CD14-positive monocyte (primary cell): ENCODE measurements at regions not wholly inside any gene's neighbourhood (a gene's known extent, or its start where the extent isn't known, plus 50 kb on each side); places are given as distances from the start of the nearest gene placed in this dataset.

Source experiments
- DNase-seq, 3 donors: peaks; one replicate each; pipeline ENCODE4 v3.0.0-alpha.2; 2011 to 2022
- H2AFZ ChIP-seq: 2 replicates; pipeline ENCODE4 v1.6.0; 2012; ENCODE audit warnings: mild to moderate bottlenecking, low read depth, low read length, inconsistent platforms; ENCODE audit not compliant: insufficient read depth, poor library complexity, severe bottlenecking
- H3K27ac ChIP-seq, 2 donors: 1 replicate in 1 of 2; 2 replicates in 1 of 2; pipeline ENCODE4 v1.5.1; 2012 to 2013; ENCODE audit warnings: low read length in 2 of 2, control low read depth in 1 of 2, inconsistent platforms in 1 of 2, low read depth in 1 of 2, mild to moderate bottlenecking in 1 of 2
- H3K27me3 ChIP-seq, 2 donors: one replicate each; pipeline versions ENCODE4 v1.6.0 to v1.6.1; 2011 to 2013; ENCODE audit warnings: low read length in 2 of 2; ENCODE audit not compliant: control insufficient read depth in 2 of 2, insufficient read depth in 2 of 2
- H3K36me3 ChIP-seq, 2 donors: replicated peaks in 1 of 2; 1 replicate in 1 of 2; 2 replicates in 1 of 2; pipeline versions ENCODE4 v1.5.1 to v1.6.1; 2012 to 2013; ENCODE audit warnings: low read length in 2 of 2, control low read depth in 1 of 2, inconsistent platforms in 1 of 2, mild to moderate bottlenecking in 1 of 2; ENCODE audit not compliant: insufficient read depth in 2 of 2, control insufficient read depth in 1 of 2
- H3K4me1 ChIP-seq, 2 donors: 1 replicate in 1 of 2; 2 replicates in 1 of 2; pipeline versions ENCODE4 v1.5.1 to v1.6.1; 2012 to 2013; ENCODE audit warnings: low read length in 2 of 2, control low read depth in 1 of 2, inconsistent platforms in 1 of 2, mild to moderate bottlenecking in 1 of 2, moderate library complexity in 1 of 2; ENCODE audit not compliant: insufficient read depth in 2 of 2, control insufficient read depth in 1 of 2
- H3K4me2 ChIP-seq: replicated peaks from 2 replicates; pipeline ENCODE3; 2012; ENCODE audit warnings: low read length, moderate library complexity, mild to moderate bottlenecking; ENCODE audit not compliant: poor library complexity, severe bottlenecking; ENCODE audit errors: extremely low read depth
- H3K4me3 ChIP-seq, 3 experiments: fragments of 200-600 bp in 1 of 3; sonication (generic) in 1 of 3; replicated peaks in 1 of 3; 1 replicate in 2 of 3; 2 replicates in 1 of 3; pipeline ENCODE4 v1.5.1; 2011 to 2013; ENCODE audit warnings: low read length in 3 of 3, mild to moderate bottlenecking in 3 of 3, control low read depth in 2 of 3, low read depth in 2 of 3, inconsistent platforms in 1 of 3, moderate library complexity in 1 of 3
- H3K79me2 ChIP-seq: 2 replicates; pipeline ENCODE4 v1.6.0; 2012; ENCODE audit warnings: mild to moderate bottlenecking, control low read depth, inconsistent platforms, low read length, moderate library complexity; ENCODE audit not compliant: insufficient read depth
- H3K9ac ChIP-seq: 2 replicates; pipeline ENCODE4 v1.6.0; 2017; ENCODE audit warnings: low read length, mild to moderate bottlenecking; ENCODE audit not compliant: insufficient read depth, poor library complexity, severe bottlenecking
- H3K9me3 ChIP-seq, 2 donors: replicated peaks in 1 of 2; 1 replicate in 1 of 2; 2 replicates in 1 of 2; pipeline versions ENCODE4 v1.5.1 to v1.6.1; 2012 to 2013; ENCODE audit warnings: low read length in 2 of 2, control low read depth in 1 of 2; ENCODE audit not compliant: control insufficient read depth in 1 of 2, insufficient read depth in 1 of 2
- H4K20me1 ChIP-seq: 2 replicates; pipeline ENCODE4 v1.6.0; 2012; ENCODE audit warnings: mild to moderate bottlenecking, low read length, control low read depth, moderate library complexity; ENCODE audit not compliant: insufficient read depth
- H3K27ac Mint-ChIP-seq, 7 donors: one replicate each; pipeline ENCODE4 v1.8.0; 2020; ENCODE audit warnings: mild to moderate bottlenecking in 7 of 7, mixed read lengths in 7 of 7, moderate library complexity in 6 of 7, inconsistent platforms in 2 of 7
- H3K27me3 Mint-ChIP-seq, 3 donors: one replicate each; pipeline ENCODE4 v1.8.0; 2021 to 2022; ENCODE audit warnings: low read depth in 3 of 3, mild to moderate bottlenecking in 3 of 3, mixed read lengths in 3 of 3, moderate library complexity in 3 of 3, inconsistent platforms in 1 of 3
- H3K36me3 Mint-ChIP-seq, 2 donors: one replicate each; pipeline ENCODE4 v1.8.0; 2020; ENCODE audit warnings: mixed read lengths in 2 of 2, inconsistent platforms in 1 of 2, mild to moderate bottlenecking in 1 of 2
- H3K4me1 Mint-ChIP-seq: one replicate; pipeline ENCODE4 v1.8.0; 2020; ENCODE audit warnings: mild to moderate bottlenecking, mixed read lengths
- H3K4me3 Mint-ChIP-seq, 2 donors: one replicate each; pipeline ENCODE4 v1.8.0; 2020; ENCODE audit warnings: mild to moderate bottlenecking in 2 of 2, mixed read lengths in 2 of 2, moderate library complexity in 1 of 2
- H3K9me3 Mint-ChIP-seq, 7 donors: one replicate each; pipeline ENCODE4 v1.8.0; 2020 to 2022; ENCODE audit warnings: mixed read lengths in 7 of 7, mild to moderate bottlenecking in 6 of 7, moderate library complexity in 6 of 7, inconsistent platforms in 2 of 7
- WGBS: methylation state at CpG from one replicate; pipeline ENCODE4 v1.1.5; 2013; ENCODE audit warnings: missing lambda C conversion rate; ENCODE audit not compliant: insufficient coverage; 5-methylcytosine and 5-hydroxymethylcytosine counted together
- intact Hi-C, 2 donors: fragments of 100-400 bp; cut with micrococcal nuclease; formaldehyde crosslinking; loops; one replicate each; pipeline versions ENCODE4 v1.15.0 to v1.15.1; 2023
- TF ChIP-seq, protein P1 (sequence below): fragments of 200-600 bp; IDR thresholded peaks from one replicate; pipeline ENCODE4 v1.8.0; 2022; ENCODE audit warnings: antibody characterized with exemption, mild to moderate bottlenecking

DNA sequence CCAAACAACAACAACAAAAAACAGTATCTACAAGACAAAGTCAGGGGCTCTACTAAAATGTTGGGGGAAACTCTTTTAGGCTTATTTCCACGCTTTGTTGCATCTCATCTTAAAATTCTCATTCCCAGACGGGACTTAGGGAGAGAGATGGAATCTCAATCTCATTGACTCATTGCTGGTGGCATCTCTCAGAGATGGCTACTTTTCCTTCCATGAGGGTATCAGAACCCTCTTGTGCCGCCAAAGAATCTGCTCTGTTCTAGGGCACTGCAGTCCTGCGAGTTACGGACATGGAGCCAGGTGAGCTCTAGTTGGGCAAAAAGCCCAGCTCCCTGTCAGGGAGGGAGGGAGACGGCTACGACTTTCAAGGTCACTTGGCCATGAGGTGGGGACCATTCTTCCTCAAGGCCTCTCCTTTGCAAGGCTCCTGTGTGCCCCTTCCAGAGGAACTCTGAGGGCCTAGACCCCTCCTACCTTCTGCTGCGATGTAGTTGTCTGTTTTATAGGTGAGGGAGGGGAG lies 68.0 kb downstream of the MYCN start:
- Histone ChIP-seq H3K4me1 (peaks cover 17 to 26% of the 10 kb centered on the region in 2 donors), H3K4me2 (no peak overlapping the region), H3K79me2 (no peaks in the 10 kb centered on the region), H3K9ac (no peak overlapping the region), H3K27ac (no peak overlapping the region), H3K9me3 (peaks cover 0 to 9% of the 10 kb centered on the region in 2 donors), H3K4me3 (no peak overlapping the region), H2AFZ (no peak overlapping the region), H4K20me1 (no peaks in the 10 kb centered on the region), H3K27me3 (peaks cover 12 to 23% of the 10 kb centered on the region in 2 donors), H3K36me3 (no peaks in the 10 kb centered on the region)
- H3K9me3 Mint-ChIP-seq: peaks cover 0 to 6% (median 3%) of the 10 kb centered on the region in 7 donors
- H3K27me3 Mint-ChIP-seq: peaks cover 2 to 20% (median 15%) of the 10 kb centered on the region in 3 donors
- no peaks in the 10 kb centered on the region for H3K36me3 Mint-ChIP-seq
- peaks cover 24% of the 10 kb centered on the region for H3K4me1 Mint-ChIP-seq
- TF ChIP-seq, protein P1, sequence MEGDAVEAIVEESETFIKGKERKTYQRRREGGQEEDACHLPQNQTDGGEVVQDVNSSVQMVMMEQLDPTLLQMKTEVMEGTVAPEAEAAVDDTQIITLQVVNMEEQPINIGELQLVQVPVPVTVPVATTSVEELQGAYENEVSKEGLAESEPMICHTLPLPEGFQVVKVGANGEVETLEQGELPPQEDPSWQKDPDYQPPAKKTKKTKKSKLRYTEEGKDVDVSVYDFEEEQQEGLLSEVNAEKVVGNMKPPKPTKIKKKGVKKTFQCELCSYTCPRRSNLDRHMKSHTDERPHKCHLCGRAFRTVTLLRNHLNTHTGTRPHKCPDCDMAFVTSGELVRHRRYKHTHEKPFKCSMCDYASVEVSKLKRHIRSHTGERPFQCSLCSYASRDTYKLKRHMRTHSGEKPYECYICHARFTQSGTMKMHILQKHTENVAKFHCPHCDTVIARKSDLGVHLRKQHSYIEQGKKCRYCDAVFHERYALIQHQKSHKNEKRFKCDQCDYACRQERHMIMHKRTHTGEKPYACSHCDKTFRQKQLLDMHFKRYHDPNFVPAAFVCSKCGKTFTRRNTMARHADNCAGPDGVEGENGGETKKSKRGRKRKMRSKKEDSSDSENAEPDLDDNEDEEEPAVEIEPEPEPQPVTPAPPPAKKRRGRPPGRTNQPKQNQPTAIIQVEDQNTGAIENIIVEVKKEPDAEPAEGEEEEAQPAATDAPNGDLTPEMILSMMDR: no peak
- intact Hi-C loops: no loop called here
- DNase-seq: no peak
- no peak overlapping the region for H3K27ac Mint-ChIP-seq
- H3K4me3 Mint-ChIP-seq: no peak overlapping the region
- WGBS: 80% methylated on average over 5 of the region's 8 CpGs

DNA sequence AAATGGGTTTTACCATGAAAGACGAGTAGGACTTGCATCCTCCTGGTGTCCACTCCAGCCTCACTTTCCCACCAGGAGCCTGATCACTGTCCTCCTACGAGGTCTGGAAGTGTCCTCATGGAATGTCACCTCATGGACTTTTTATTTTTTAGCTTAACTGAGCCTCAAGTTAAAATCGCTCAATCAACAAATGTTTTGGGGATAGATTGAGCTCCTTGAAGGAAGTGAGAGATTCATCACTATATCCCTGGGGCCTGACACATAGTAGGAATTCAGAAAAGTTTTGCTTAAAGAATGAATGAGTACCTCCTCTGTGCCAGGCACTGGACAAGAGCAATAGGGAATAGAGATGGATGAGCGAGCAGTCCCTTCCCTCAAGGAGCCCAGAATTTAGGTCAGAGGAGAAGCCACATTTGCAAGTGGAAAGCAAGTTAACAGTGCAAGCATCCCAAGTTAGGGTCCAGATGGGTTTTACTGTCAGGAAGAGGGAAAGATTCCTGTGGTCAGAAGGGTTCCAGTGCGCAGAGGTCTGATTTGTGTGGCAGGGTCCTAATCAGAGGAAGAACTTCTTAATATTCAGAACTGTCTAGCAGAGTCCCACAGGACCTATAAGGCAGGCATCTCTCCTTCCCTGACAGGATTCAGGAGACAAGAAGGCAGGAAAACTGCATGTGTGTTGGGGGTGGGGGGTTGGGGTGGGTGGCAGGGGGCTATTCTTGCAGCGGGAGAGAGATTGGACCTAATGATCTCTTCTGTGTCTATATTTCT lies 67.0 kb downstream of the MYCN start:
- Histone ChIP-seq H4K20me1 (no peaks in the 10 kb centered on the region), H3K4me2 (no peak overlapping the region), H3K4me3 (no peak overlapping the region), H3K36me3 (no peaks in the 10 kb centered on the region), H3K4me1 (peaks cover 17 to 26% of the 10 kb centered on the region in 2 donors), H3K27me3 (peaks cover 10 to 12% of the 10 kb centered on the region in 2 donors), H3K79me2 (no peaks in the 10 kb centered on the region), H3K27ac (peak overlapping the region in 1 of 2 donors; percentile 72), H3K9me3 (no peaks in the 10 kb centered on the region), H2AFZ (no peak overlapping the region), H3K9ac (no peak overlapping the region)
- Mint-ChIP-seq H3K27me3 (peaks cover 2 to 10% (median 6%) of the 10 kb centered on the region in 3 donors), H3K27ac (peak overlapping the region in 2 of 7 donors; percentile 11 to 90), H3K36me3 (no peaks in the 10 kb centered on the region), H3K9me3 (peaks cover 0 to 6% (median 2%) of the 10 kb centered on the region in 7 donors), H3K4me3 (no peak overlapping the region), H3K4me1 (peaks cover 22% of the 10 kb centered on the region)
- no peak for DNase-seq
- TF ChIP-seq, protein P1: no peak
- intact Hi-C loops: no loop called here
- 95% methylated on average over 4 of the region's 6 CpGs for WGBS
